ENCODE measurements at regions not wholly inside any gene's neighbourhood (a gene's known extent, or its start where the extent isn't known, plus 50 kb on each side); places are given as distances from the start of the nearest gene placed in this dataset.
"Not testable (repeated sequence)": the region's sequence is repeated elsewhere in the genome, so short reads cannot be mapped to it uniquely, and the experiment has no call there.

DNA sequence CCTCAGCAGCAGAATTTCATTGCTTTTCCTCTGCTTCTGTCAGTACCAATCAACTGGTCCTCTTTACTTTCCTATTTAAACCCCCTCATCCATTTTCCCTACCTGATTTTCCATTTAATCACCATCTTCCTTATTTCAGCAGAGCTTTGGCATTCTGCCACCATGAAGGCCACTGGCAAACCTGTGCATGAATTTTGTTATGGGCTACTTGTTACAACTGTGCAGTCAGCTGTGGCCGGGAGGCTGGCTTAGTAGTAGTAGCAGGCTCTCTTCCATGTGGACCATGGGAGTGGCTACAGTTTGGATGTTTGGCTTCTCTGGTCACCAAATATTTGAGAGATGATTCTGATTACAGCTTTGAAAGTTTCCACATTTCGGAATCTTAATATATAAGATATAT, 976.6 kb upstream of the SEMA6A start:
- no peak for DNase-seq
- H3K36me3 ChIP-seq (replicated peaks; ENCODE audit: insufficient read depth, low read length) = no peaks in the 10 kb centered on the region

DNA sequence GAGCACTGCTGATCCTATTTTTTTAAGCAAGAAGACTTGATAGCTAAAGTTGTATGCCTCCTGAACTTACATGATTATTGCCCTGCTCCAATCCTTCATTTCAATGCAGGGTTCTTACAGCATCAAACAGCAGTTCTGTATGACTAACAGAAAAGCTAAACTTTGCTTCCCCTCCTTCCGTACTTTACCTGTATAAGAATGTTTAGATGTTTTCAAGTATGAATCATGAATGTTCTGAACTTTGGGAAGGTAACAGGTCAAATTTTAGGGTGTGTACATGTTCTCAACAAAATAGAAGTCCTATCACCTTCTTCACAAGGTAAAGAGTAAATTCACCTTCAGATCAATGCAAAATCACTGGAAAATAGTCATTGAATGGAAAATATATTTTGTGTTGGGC, 972.6 kb upstream of the SEMA6A start:
- Histone ChIP-seq H3K4me3 (ENCODE audit: low read length) (no peak overlapping the region), H3K9me3 (replicated peaks; ENCODE audit: insufficient read depth, low read length) (no peaks in the 10 kb centered on the region), H3K27me3 (replicated peaks; ENCODE audit: insufficient read depth, low read length) (no peaks in the 10 kb centered on the region), H3K79me2 (ENCODE audit: low read length) (no peaks in the 10 kb centered on the region), H3K9me2 (replicated peaks; ENCODE audit: insufficient read depth, low read length) (no peaks in the 10 kb centered on the region), H3K9ac (ENCODE audit: low read length) (no peak overlapping the region), H4K20me1 (ENCODE audit: insufficient read depth, low read length) (no peaks in the 10 kb centered on the region), H3K27ac (ENCODE audit: low read length) (no peak overlapping the region), H2AFZ (ENCODE audit: low read length) (no peak overlapping the region), H3K4me1 (ENCODE audit: low read length) (no peaks in the 10 kb centered on the region), H3K4me2 (ENCODE audit: low read depth, low read length) (no peak overlapping the region), H3K36me3 (replicated peaks; ENCODE audit: insufficient read depth, low read length) (no peaks in the 10 kb centered on the region), H3F3A (ENCODE audit: insufficient read depth, low read length) (no peaks in the 10 kb centered on the region)
- TF ChIP-seq EZH2 (optimal IDR thresholded peaks at IDR 0.05; ENCODE audit: low read depth, low read length) (no peak), EZH2phosphoT487 (IDR thresholded peaks at IDR 0.05; ENCODE audit: low read length) (no peak)
- TF ChIP-seq, protein P1, sequence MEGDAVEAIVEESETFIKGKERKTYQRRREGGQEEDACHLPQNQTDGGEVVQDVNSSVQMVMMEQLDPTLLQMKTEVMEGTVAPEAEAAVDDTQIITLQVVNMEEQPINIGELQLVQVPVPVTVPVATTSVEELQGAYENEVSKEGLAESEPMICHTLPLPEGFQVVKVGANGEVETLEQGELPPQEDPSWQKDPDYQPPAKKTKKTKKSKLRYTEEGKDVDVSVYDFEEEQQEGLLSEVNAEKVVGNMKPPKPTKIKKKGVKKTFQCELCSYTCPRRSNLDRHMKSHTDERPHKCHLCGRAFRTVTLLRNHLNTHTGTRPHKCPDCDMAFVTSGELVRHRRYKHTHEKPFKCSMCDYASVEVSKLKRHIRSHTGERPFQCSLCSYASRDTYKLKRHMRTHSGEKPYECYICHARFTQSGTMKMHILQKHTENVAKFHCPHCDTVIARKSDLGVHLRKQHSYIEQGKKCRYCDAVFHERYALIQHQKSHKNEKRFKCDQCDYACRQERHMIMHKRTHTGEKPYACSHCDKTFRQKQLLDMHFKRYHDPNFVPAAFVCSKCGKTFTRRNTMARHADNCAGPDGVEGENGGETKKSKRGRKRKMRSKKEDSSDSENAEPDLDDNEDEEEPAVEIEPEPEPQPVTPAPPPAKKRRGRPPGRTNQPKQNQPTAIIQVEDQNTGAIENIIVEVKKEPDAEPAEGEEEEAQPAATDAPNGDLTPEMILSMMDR (IDR thresholded peaks at IDR 0.05; ENCODE audit: low read length) = no peak
- no peak for DNase-seq

More for the DNA sequence above, 976.6 kb upstream of the SEMA6A start:
- Histone ChIP-seq H4K20me1 (ENCODE audit: insufficient read depth, low read length) (no peaks in the 10 kb centered on the region), H3K4me2 (ENCODE audit: low read depth, low read length) (no peak overlapping the region), H3K4me3 (ENCODE audit: low read length) (no peak overlapping the region), H2AFZ (ENCODE audit: low read length) (no peak overlapping the region), H3F3A (ENCODE audit: insufficient read depth, low read length) (no peaks in the 10 kb centered on the region), H3K27me3 (replicated peaks; ENCODE audit: insufficient read depth, low read length) (no peaks in the 10 kb centered on the region), H3K4me1 (ENCODE audit: low read length) (no peaks in the 10 kb centered on the region), H3K9me2 (replicated peaks; ENCODE audit: insufficient read depth, low read length) (no peaks in the 10 kb centered on the region), H3K9me3 (replicated peaks; ENCODE audit: insufficient read depth, low read length) (no peaks in the 10 kb centered on the region), H3K9ac (ENCODE audit: low read length) (no peak overlapping the region), H3K27ac (ENCODE audit: low read length) (no peak overlapping the region), H3K79me2 (ENCODE audit: low read length) (no peaks in the 10 kb centered on the region)
- TF ChIP-seq, protein P1 (IDR thresholded peaks at IDR 0.05; ENCODE audit: low read length) = no peak

DNA sequence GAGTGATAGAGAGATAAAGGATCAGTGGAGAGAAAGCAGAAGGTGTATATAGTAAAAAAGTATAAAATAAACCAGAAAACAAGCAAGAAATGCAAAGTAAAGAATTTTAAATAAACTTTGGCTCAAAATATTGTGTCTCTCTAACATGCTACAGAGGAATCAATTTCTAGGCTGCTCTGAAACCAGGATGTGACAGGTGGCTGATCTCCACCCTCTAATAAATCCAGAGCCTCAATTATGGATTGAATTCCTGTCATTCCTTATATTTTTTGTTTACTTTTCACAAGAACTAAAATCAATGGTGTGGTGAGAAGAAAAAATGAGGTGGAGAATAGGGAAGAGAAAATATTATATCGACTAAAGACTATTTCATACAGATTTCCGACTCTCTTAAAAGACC, 965.1 kb upstream of the SEMA6A start:
- H3K9ac ChIP-seq (ENCODE audit: low read length) = no peak overlapping the region
- H3K9me2 ChIP-seq (replicated peaks; ENCODE audit: insufficient read depth, low read length) = no peaks in the 10 kb centered on the region
- no peaks in the 10 kb centered on the region for H3K79me2 ChIP-seq (ENCODE audit: low read length)
- TF ChIP-seq, protein P1 (IDR thresholded peaks at IDR 0.05; ENCODE audit: low read length) = no peak
- no peak overlapping the region for H3K4me2 ChIP-seq (ENCODE audit: low read depth, low read length)
- no peak overlapping the region for H2AFZ ChIP-seq (ENCODE audit: low read length)
- no peaks in the 10 kb centered on the region for H4K20me1 ChIP-seq (ENCODE audit: insufficient read depth, low read length)
- H3K9me3 ChIP-seq (replicated peaks; ENCODE audit: insufficient read depth, low read length) = no peaks in the 10 kb centered on the region
- H3K36me3 ChIP-seq (replicated peaks; ENCODE audit: insufficient read depth, low read length) = no peaks in the 10 kb centered on the region
- no peak overlapping the region for H3K27ac ChIP-seq (ENCODE audit: low read length)
- no peaks in the 10 kb centered on the region for H3K27me3 ChIP-seq (replicated peaks; ENCODE audit: insufficient read depth, low read length)
- no peak overlapping the region for H3K4me3 ChIP-seq (ENCODE audit: low read length)
- DNase-seq = no peak
- H3F3A ChIP-seq (ENCODE audit: insufficient read depth, low read length) = no peaks in the 10 kb centered on the region
- no peaks in the 10 kb centered on the region for H3K4me1 ChIP-seq (ENCODE audit: low read length)

DNA sequence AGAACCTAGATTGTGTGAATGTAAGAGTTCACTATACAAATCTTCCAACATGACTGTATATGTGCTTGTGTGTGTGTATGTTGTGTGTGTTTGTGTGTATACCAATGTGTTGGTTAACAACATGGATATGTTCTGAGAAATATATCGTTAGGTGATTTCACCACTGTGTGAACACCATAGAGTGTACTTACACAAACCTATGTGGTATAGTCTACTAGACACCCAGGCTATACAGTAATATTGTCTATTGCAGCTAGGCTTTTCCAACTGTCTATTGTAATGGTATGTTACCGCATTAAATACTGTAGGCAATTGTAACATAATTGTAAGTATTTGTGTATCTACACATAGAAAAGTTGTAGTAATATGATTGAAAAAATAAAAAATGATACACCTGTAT, 959.2 kb upstream of the SEMA6A start:
- H3K9me3 ChIP-seq (replicated peaks; ENCODE audit: insufficient read depth, low read length) = no peaks in the 10 kb centered on the region
- no peak overlapping the region for H3K27ac ChIP-seq (ENCODE audit: low read length)
- H3K9ac ChIP-seq (ENCODE audit: low read length) = no peak overlapping the region
- H3K4me2 ChIP-seq (ENCODE audit: low read depth, low read length) = no peak overlapping the region
- no peak overlapping the region for H3K4me3 ChIP-seq (ENCODE audit: low read length)
- TF ChIP-seq EZH2 (optimal IDR thresholded peaks at IDR 0.05; ENCODE audit: low read depth, low read length) = no peak
- no peak for TF ChIP-seq EZH2phosphoT487 (IDR thresholded peaks at IDR 0.05; ENCODE audit: low read length)
- TF ChIP-seq, protein P1 (IDR thresholded peaks at IDR 0.05; ENCODE audit: low read length) = no peak
- no peaks in the 10 kb centered on the region for H3K9me2 ChIP-seq (replicated peaks; ENCODE audit: insufficient read depth, low read length)
- H2AFZ ChIP-seq (ENCODE audit: low read length) = no peak overlapping the region
- no peaks in the 10 kb centered on the region for H3K27me3 ChIP-seq (replicated peaks; ENCODE audit: insufficient read depth, low read length)
- no peaks in the 10 kb centered on the region for H3K4me1 ChIP-seq (ENCODE audit: low read length)
- H3K36me3 ChIP-seq (replicated peaks; ENCODE audit: insufficient read depth, low read length) = no peaks in the 10 kb centered on the region
- no peaks in the 10 kb centered on the region for H3K79me2 ChIP-seq (ENCODE audit: low read length)
- H4K20me1 ChIP-seq (ENCODE audit: insufficient read depth, low read length) = no peaks in the 10 kb centered on the region
- DNase-seq = no peak
- H3F3A ChIP-seq (ENCODE audit: insufficient read depth, low read length) = no peaks in the 10 kb centered on the region

DNA sequence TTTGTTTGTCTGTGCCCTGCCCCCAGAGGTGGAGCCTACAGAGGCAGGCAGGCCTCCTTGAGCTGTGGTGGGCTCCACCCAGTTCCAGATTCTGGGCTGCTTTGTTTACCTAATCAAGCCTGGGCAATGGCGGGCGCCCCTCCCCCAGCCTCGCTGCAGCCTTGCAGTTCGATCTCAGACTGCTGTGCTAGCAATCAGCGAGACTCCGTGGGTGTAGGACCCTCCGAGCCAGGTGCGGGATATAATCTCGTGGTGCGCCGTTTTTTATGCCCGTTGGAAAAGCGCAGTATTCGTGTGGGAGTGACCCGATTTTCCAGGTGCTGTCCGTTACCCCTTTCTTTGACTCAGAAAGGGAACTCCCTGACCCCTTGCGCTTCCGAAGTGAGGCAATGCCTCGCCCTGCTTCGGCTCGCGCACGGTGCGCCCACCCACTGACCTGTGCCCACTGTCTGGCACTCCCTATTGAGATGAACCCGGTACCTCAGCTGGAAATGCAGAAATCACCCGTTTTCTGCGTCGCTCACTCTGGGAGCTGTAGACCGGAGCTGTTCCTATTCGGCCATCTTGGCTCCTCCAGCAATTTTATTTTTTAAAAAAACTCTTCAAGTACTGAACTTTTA, 958.5 kb upstream of the SEMA6A start:
- H3K9me3 ChIP-seq (replicated peaks; ENCODE audit: insufficient read depth, low read length); H2AFZ ChIP-seq (ENCODE audit: low read length); H3K9ac ChIP-seq (ENCODE audit: low read length); H3K27ac ChIP-seq (ENCODE audit: low read length); H3K4me3 ChIP-seq (ENCODE audit: low read length); H4K20me1 ChIP-seq (ENCODE audit: insufficient read depth, low read length); H3K4me1 ChIP-seq (ENCODE audit: low read length); H3K9me2 ChIP-seq (replicated peaks; ENCODE audit: insufficient read depth, low read length); H3K4me2 ChIP-seq (ENCODE audit: low read depth, low read length); H3K79me2 ChIP-seq (ENCODE audit: low read length); H3K36me3 ChIP-seq (replicated peaks; ENCODE audit: insufficient read depth, low read length); H3K27me3 ChIP-seq (replicated peaks; ENCODE audit: insufficient read depth, low read length); H3F3A ChIP-seq (ENCODE audit: insufficient read depth, low read length); DNase-seq: not testable (repeated sequence)
